GM12891 (cell line): ENCODE measurements at regions not wholly inside any gene's neighbourhood (a gene's known extent, or its start where the extent isn't known, plus 50 kb on each side); places are given as distances from the start of the nearest gene placed in this dataset.

ENCODE experiments used
- PAX5 ChIP-seq: IDR thresholded peaks from 2 replicates; pipeline ENCODE4 v1.6.1; 2011; ENCODE audit warnings: low read length, moderate library complexity, mild to moderate bottlenecking; ENCODE audit not compliant: insufficient read depth, severe bottlenecking
- POLR2A ChIP-seq: IDR thresholded peaks from 2 replicates; pipeline ENCODE4 v1.6.1; 2011; ENCODE audit warnings: low read depth, low read length, control low read depth
- POLR2AphosphoS5 ChIP-seq: IDR thresholded peaks from 2 replicates; pipeline ENCODE4 v1.6.1; 2011; ENCODE audit warnings: low read depth, low read length, control low read depth
- POU2F2 ChIP-seq: IDR thresholded peaks from 2 replicates; pipeline ENCODE4 v1.6.1; 2011; ENCODE audit warnings: low read depth, mild to moderate bottlenecking, control low read depth, low read length, moderate library complexity
- SPI1 ChIP-seq: IDR thresholded peaks from 2 replicates; pipeline ENCODE4 v1.6.1; 2011; ENCODE audit warnings: low read depth, low read length, control low read depth
- TAF1 ChIP-seq: IDR thresholded peaks from 2 replicates; pipeline ENCODE4 v1.6.1; 2011; ENCODE audit warnings: low read depth, low read length, control low read depth

GRCh38 chr2:95685513-95685912 is 93.7 kb downstream of the TRIM43 start:
- TF ChIP-seq TAF1 = no peak
- TF ChIP-seq POLR2AphosphoS5 = no peak
- TF ChIP-seq POLR2A = no peak
- TF ChIP-seq POU2F2 = no peak
- TF ChIP-seq SPI1 = no peak
- TF ChIP-seq PAX5 = no peak
